MM.1S (cell line): ENCODE measurements at regions not wholly inside any gene's neighbourhood (a gene's known extent, or its start where the extent isn't known, plus 50 kb on each side); places are given as distances from the start of the nearest gene placed in this dataset.

Experiments used
- DNase-seq: peaks from one replicate; pipeline ENCODE4 v3.0.0-alpha.2; 2015
- H2AFZ ChIP-seq: fragments of 300-600 bp; sonication (generic); 2 replicates; pipeline ENCODE4 v1.6.0; 2016; ENCODE audit warnings: antibody characterized with exemption, low read length
- H3F3A ChIP-seq: fragments of 300-600 bp; sonication (generic); 2 replicates; pipeline ENCODE4 v1.6.1; 2016; ENCODE audit warnings: mild to moderate bottlenecking, antibody characterized with exemption, low read length, moderate library complexity, mixed read lengths; ENCODE audit not compliant: insufficient read depth
- H3K27ac ChIP-seq: fragments of 300-600 bp; sonication (generic); 2 replicates; pipeline ENCODE4 v1.5.1; 2016; ENCODE audit warnings: mild to moderate bottlenecking, low read length
- H3K27me3 ChIP-seq: fragments of 300-600 bp; sonication (generic); replicated peaks from 2 replicates; pipeline ENCODE4 v1.6.0; 2016; ENCODE audit warnings: low read length; ENCODE audit not compliant: insufficient read depth
- H3K36me3 ChIP-seq: fragments of 300-600 bp; sonication (generic); replicated peaks from 2 replicates; pipeline ENCODE4 v1.6.1; 2016; ENCODE audit warnings: mild to moderate bottlenecking, low read length, mixed read lengths; ENCODE audit not compliant: insufficient read depth
- H3K4me1 ChIP-seq: fragments of 300-600 bp; sonication (generic); 2 replicates; pipeline ENCODE4 v1.6.1; 2016; ENCODE audit warnings: low read length, mixed read lengths
- H3K4me2 ChIP-seq: fragments of 300-600 bp; sonication (generic); 2 replicates; pipeline ENCODE4 v1.6.0; 2016; ENCODE audit warnings: low read depth, low read length
- H3K4me3 ChIP-seq: fragments of 300-600 bp; sonication (generic); 2 replicates; pipeline ENCODE4 v1.5.1; 2016; ENCODE audit warnings: low read length, mixed read lengths
- H3K79me2 ChIP-seq: fragments of 300-600 bp; sonication (generic); 2 replicates; pipeline ENCODE4 v1.6.1; 2016; ENCODE audit warnings: mixed run types, low read length, mixed read lengths
- H3K9ac ChIP-seq: fragments of 300-600 bp; sonication (generic); 2 replicates; pipeline ENCODE4 v1.6.1; 2016; ENCODE audit warnings: low read length, mixed read lengths
- H3K9me2 ChIP-seq: fragments of 300-600 bp; sonication (generic); replicated peaks from 2 replicates; pipeline ENCODE4 v1.6.1; 2016; ENCODE audit warnings: mild to moderate bottlenecking, low read length, mixed read lengths; ENCODE audit not compliant: insufficient read depth
- H3K9me3 ChIP-seq: fragments of 300-600 bp; sonication (generic); replicated peaks from 2 replicates; pipeline ENCODE4 v1.6.1; 2016; ENCODE audit warnings: mild to moderate bottlenecking, low read length, mixed read lengths; ENCODE audit not compliant: insufficient read depth
- H4K20me1 ChIP-seq: fragments of 300-600 bp; sonication (generic); 2 replicates; pipeline ENCODE4 v1.6.1; 2016; ENCODE audit warnings: mild to moderate bottlenecking, low read length, moderate library complexity, mixed read lengths; ENCODE audit not compliant: insufficient read depth
- EZH2phosphoT487 ChIP-seq: fragments of 300-600 bp; sonication (generic); IDR thresholded peaks from 2 replicates; pipeline ENCODE4 v1.6.1; 2018; ENCODE audit warnings: antibody characterized with exemption, low read length
- TF ChIP-seq, protein P1 (sequence below): fragments of 300-600 bp; sonication (generic); IDR thresholded peaks from 2 replicates; pipeline ENCODE4 v1.5.1; 2016; ENCODE audit warnings: antibody characterized with exemption, low read length, mixed read lengths

GRCh38 chr4:145988628-145989027 lies 50.0 kb upstream of the ZNF827 start:
- no peak for DNase-seq
- Histone ChIP-seq H3K36me3 (no peaks in the 10 kb centered on the region), H3K27me3 (no peaks in the 10 kb centered on the region), H3K4me2 (no peak overlapping the region), H3K9ac (no peak overlapping the region), H3K79me2 (no peaks in the 10 kb centered on the region), H3K9me2 (no peaks in the 10 kb centered on the region), H3F3A (no peaks in the 10 kb centered on the region), H3K9me3 (no peaks in the 10 kb centered on the region), H3K4me1 (no peaks in the 10 kb centered on the region), H4K20me1 (no peaks in the 10 kb centered on the region), H3K27ac (no peak overlapping the region), H2AFZ (no peak overlapping the region), H3K4me3 (no peak overlapping the region)
- TF ChIP-seq EZH2phosphoT487, result no peak
- TF ChIP-seq, protein P1, sequence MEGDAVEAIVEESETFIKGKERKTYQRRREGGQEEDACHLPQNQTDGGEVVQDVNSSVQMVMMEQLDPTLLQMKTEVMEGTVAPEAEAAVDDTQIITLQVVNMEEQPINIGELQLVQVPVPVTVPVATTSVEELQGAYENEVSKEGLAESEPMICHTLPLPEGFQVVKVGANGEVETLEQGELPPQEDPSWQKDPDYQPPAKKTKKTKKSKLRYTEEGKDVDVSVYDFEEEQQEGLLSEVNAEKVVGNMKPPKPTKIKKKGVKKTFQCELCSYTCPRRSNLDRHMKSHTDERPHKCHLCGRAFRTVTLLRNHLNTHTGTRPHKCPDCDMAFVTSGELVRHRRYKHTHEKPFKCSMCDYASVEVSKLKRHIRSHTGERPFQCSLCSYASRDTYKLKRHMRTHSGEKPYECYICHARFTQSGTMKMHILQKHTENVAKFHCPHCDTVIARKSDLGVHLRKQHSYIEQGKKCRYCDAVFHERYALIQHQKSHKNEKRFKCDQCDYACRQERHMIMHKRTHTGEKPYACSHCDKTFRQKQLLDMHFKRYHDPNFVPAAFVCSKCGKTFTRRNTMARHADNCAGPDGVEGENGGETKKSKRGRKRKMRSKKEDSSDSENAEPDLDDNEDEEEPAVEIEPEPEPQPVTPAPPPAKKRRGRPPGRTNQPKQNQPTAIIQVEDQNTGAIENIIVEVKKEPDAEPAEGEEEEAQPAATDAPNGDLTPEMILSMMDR, result no peak
